ENCODE measurements at regions not wholly inside any gene's neighbourhood (a gene's known extent, or its start where the extent isn't known, plus 50 kb on each side); places are given as distances from the start of the nearest gene placed in this dataset.
A peak's percentile ranks its signal among the peaks of the same experiment; 100 is the strongest.

- DNase-seq (ENCODE audit: low spot score) = no peak
These were observed 571.0 kb downstream of the TSN start for GRCh38 chr2:122326471-122326870.

GRCh38 chr2:122328816-122329215, 573.4 kb downstream of the TSN start:
- DNase-seq (ENCODE audit: low spot score) = no peak

DNA sequence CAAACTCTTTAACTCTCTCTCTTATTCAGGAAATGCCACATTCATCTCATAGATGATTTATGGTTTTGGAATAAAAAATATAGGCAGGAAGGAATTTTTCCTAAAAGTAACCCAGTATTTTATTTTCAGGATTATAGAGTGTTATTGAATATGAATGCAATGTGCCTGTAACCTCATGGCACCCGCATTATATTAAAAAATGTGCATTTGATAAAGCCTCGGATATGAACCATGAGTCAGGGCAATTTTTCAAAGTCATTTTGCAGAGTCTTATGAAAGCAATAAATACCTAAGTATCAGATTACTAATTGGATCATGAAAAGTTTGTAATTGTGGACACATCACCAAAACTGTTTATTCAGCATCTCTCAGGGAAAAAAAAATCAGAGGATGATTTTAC, 573.8 kb downstream of the TSN start:
- DNase-seq (ENCODE audit: low spot score) = no peak

- no peak for DNase-seq (ENCODE audit: low spot score)
These were observed 578.5 kb downstream of the TSN start for GRCh38 chr2:122333932-122334331.

DNA sequence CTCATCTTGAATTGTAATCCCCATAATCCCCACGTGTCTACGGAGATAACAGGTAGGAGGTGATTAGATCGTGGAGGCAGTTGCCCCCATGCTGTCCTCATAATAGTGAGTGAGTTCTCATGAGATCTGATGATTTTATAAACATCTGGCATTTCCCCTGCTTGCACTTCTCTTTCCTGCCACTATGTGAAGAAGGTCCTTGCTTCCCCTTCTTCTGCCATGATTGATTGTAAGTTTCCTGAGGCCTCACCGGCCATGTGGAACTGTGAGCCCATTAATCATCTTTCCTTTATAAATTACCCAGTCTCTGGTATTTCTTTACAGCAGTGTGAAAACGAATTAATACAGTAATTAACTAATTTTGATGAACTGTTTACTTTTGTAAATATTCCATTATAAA, 582.5 kb downstream of the TSN start:
- no peak for DNase-seq (ENCODE audit: low spot score)

- DNase-seq (ENCODE audit: low spot score) = no peak
These were observed 584.8 kb downstream of the TSN start for GRCh38 chr2:122340246-122340645.

DNA sequence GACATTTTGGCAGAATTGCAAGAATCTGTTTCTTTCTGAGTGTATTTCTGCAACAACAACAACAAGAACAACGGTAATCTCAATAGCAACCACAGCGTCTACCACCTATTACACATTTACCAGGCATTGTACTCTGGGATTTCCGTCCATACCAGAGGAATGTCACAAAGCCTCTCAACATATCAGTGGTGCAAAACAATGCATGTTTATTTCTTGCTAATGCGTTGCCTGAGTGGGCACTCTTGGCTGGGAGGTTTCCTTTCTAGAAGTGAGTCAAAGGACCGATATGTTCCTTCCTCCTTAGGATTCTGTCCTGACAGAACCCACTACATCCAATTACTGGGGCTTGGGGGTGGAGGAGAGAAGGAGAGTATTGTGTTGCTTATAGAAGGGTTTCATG, 585.6 kb downstream of the TSN start:
- DNase-seq (ENCODE audit: low spot score) = no peak

DNA sequence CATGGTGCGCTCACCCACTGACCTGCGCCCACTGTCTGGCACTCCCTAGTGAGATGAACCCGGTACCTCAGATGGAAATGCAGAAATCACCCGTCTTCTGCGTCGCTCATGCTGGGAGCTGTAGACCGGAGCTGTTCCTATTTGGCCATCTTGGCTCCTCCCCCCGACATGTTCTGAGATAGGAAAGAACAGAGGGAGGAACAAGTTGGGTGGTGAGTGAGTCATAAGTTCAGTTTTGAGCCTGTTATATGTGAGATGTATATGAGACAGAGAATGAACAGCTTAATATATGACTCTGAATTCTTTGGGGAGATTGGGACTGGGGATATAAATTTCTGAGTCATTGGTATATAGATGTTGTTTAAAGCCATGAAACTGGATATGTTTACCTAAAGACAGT, 596.7 kb downstream of the TSN start:
- DNase-seq (ENCODE audit: low spot score) = peak; percentile 21

DNA sequence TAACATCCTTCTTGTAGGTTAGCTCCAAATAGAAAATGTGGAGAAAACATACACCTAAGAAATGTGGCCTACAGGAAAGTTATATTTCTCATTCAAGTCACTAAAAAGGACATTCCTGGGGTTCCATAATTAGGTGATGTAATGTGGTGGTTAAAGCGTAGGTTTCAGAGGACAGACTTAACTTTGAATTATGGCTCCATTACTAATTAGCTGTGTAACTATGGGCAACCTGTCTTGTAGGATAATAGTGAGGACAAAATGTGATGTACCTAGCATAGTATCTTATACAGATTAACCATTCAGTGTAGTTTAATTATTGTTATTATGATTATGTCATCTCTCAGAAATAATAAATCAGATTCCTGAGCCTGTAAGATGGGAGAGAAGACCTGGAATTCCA, 602.5 kb downstream of the TSN start:
- no peak for DNase-seq (ENCODE audit: low spot score)

GRCh38 chr2:122358729-122359128, 603.3 kb downstream of the TSN start:
- no peak for DNase-seq (ENCODE audit: low spot score)

DNA sequence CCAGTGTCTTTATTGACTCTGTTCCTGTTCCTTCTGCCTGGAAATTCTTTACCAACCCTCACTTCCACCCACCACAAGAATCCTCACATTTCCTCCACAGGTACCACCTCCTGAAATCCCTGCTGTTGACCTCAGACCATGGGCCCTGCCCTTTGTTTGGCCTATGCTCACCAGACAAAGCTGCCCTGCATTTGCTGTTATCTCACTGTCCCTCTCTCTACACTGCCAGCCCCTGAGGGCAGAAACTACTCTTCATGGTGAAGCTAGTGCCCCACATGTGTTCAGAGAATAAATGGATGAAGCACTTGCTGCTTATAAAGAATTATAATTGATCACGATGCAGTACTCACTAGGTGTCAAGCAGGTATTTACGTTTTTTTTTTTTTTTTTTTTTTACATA, 608.4 kb downstream of the TSN start:
- no peak for DNase-seq (ENCODE audit: low spot score)

- no peak for DNase-seq (ENCODE audit: low spot score)
These were observed 611.0 kb downstream of the TSN start for GRCh38 chr2:122366427-122366826.

GRCh38 chr2:122366969-122367645, 611.7 kb downstream of the TSN start:
- DNase-seq (ENCODE audit: low spot score) = no peak

DNA sequence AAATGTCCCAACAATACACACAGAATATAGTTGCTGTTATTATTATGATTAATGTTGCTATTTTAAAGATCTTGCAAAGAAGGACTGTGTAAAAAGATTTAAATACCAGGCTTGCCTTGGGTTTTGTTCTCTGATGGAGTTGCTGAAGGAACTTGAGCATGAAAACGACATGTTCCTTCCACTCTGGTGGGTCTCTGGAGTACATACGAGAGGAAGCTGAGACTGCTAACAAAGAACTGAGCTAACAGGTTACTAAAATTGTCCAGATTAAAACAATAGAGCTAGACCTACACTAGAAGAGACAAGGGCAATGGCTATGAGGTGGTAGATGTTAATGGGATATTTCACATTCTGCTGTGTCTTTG, 612.2 kb downstream of the TSN start:
- no peak for DNase-seq (ENCODE audit: low spot score)

- no peak for DNase-seq (ENCODE audit: low spot score)
These were observed 613.3 kb downstream of the TSN start for GRCh38 chr2:122368576-122369243.

DNA sequence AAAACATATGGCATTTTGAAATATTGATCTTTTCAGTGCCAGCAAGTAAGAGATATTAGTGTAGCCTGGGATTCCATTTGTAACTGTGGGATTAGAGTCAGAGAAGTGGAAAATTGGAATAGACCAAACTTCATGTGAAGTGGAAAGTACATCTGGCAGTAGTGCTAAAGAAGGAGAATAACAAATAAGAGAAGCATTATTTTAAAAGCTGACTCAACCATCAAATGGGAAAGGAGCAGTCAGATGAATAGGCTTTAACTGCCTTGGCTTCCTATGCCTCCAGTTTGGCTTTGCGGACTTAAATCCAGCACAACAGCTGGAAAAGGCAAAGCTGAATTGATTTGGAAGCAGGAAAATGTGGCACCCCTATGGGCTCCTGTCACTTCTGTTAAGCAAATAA, 623.1 kb downstream of the TSN start:
- DNase-seq (ENCODE audit: low spot score) = no peak

DNA sequence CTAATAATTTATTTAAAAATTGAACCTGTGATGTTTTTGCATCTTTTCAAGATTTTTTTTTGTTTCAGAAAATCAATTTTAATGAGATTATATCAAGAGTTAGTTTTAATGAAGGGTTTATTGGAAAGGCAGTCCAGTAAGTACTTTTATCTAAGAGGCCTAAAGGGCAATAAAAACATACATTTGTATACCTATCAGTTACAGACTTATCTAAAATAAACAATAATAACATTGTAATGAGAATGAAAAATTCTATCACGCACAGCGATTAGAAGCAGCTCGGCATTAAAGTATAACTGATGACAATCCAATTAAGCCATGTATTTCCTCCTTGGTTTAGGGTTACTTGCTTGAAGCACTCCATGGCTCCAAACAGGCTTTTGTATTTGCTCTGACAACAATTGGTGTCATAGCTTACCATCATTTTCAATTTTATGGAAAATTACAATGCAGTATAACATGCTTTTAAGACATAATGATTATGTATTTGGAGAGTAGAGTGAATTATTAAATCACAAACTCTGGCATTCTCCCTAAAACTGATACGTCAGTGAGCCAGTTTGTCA, 629.4 kb downstream of the TSN start:
- DNase-seq (ENCODE audit: low spot score) = no peak

- no peak for DNase-seq (ENCODE audit: low spot score)
These were observed 632.8 kb downstream of the TSN start for GRCh38 chr2:122388208-122388607.

- no peak for DNase-seq (ENCODE audit: low spot score)
These were observed 634.2 kb downstream of the TSN start for GRCh38 chr2:122389694-122390093.

GRCh38 chr2:122390406-122390805, 635.0 kb downstream of the TSN start:
- peak; percentile 67 for DNase-seq (ENCODE audit: low spot score)

GRCh38 chr2:122391726-122392125, 636.3 kb downstream of the TSN start:
- no peak for DNase-seq (ENCODE audit: low spot score)

DNA sequence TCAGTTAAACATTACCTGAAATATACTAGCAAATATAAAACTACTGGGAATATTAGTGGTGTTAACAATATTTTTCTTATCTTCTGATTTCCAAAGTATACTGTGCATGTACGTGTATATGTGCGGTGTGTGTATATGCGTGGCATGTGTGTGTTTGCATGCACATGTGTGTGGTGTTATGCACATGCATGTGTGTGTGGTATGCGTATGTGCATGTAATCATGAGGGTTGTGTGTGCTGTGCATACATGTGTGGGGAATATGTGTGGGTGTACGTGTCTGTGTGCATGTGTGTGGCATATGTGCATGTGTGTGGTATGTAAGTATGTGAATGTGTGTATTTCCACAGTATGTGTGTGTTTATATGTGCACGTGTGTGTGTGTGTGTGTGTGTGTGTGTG, 640.2 kb downstream of the TSN start:
- DNase-seq (ENCODE audit: low spot score) = no peak

GRCh38 chr2:122411231-122411630, 655.8 kb downstream of the TSN start:
- no peak for DNase-seq (ENCODE audit: low spot score)

GRCh38 chr2:122412360-122412759, 656.9 kb downstream of the TSN start:
- no peak for DNase-seq (ENCODE audit: low spot score)

All from SW480 (cell line).